Gastrocnemius medialis (tissue), 4 donors: ENCODE measurements at regions not wholly inside any gene's neighbourhood (a gene's known extent, or its start where the extent isn't known, plus 50 kb on each side); places are given as distances from the start of the nearest gene placed in this dataset.

Source experiments
- CTCF ChIP-seq, 5 experiments: fragments of 450-650 bp in 3 of 5; fragments of 200-600 bp in 2 of 5; sonication (generic) in 2 of 5; IDR thresholded peaks in 4 of 5; conservative IDR thresholded peaks in 1 of 5; 1 replicate in 4 of 5; 2 replicates in 1 of 5; pipeline ENCODE4 v1.5.1; 2016 to 2019; ENCODE audit warnings: antibody characterized with exemption in 5 of 5, mild to moderate bottlenecking in 3 of 5, moderate library complexity in 3 of 5
- POLR2A ChIP-seq, 2 donors: fragments of 450-650 bp; IDR thresholded peaks; one replicate each; pipeline ENCODE4 v1.6.1; 2017; ENCODE audit warnings: antibody characterized with exemption in 2 of 2, mild to moderate bottlenecking in 2 of 2, moderate library complexity in 2 of 2

GRCh38 chr2:4653991-4654390 lies 950.6 kb downstream of the DCDC2C start:
- TF ChIP-seq CTCF (IDR thresholded peaks at IDR 0.05 in 4 of 5, conservative IDR thresholded peaks at IDR 0.05 in 1 of 5): no peak
- no peak for TF ChIP-seq POLR2A (IDR thresholded peaks at IDR 0.05)
